HG03558 (cell line): ENCODE measurements at regions not wholly inside any gene's neighbourhood (a gene's known extent, or its start where the extent isn't known, plus 50 kb on each side); places are given as distances from the start of the nearest gene placed in this dataset.

Source experiments
- ATAC-seq: cut with Tn5 transposase; IDR thresholded peaks from one replicate; pipeline ENCODE4 v1.9.1; 2021; ENCODE audit warnings: moderate number of reproducible peaks; ENCODE audit not compliant: unreplicated experiment; ENCODE audit errors: extremely low read depth

DNA sequence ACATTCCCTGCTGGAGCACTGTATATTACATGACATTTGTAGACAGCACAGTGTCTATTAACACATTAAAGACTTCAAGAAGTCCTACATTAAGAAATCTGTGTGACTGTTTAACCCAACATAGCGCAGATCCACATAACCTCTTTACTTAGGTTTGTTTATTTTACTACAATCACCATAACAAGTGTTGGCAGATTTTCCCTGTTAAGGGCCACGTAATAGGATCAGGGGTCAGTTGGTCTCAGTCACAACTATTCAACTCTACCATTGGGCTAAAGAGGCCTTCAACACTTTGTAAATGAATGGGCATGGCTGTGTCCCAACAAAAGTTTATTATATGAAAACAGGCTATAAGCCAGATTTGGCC lies 51.3 kb upstream of the ADORA2B start:
- no peak for ATAC-seq

DNA sequence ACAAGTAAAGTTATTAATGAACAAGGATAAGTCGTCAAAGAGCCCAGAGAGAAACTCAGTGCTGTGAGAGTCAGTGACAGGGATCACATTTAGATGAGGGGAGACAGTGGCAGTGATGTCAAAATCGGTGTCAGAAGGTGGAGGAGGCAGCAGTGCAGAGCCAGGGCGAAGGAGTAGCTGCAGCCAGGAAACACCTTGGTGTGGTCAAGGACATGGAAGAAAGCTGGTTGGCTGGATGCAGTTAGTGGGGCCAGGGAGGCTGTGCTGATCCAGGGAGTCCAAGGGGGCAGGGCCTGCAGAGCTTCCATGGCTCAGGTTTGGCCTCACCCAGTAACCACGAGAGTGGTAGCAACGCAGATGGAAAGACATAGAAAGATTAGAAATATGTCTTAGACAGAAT lies 50.7 kb upstream of the ADORA2B start:
- no peak for ATAC-seq

DNA sequence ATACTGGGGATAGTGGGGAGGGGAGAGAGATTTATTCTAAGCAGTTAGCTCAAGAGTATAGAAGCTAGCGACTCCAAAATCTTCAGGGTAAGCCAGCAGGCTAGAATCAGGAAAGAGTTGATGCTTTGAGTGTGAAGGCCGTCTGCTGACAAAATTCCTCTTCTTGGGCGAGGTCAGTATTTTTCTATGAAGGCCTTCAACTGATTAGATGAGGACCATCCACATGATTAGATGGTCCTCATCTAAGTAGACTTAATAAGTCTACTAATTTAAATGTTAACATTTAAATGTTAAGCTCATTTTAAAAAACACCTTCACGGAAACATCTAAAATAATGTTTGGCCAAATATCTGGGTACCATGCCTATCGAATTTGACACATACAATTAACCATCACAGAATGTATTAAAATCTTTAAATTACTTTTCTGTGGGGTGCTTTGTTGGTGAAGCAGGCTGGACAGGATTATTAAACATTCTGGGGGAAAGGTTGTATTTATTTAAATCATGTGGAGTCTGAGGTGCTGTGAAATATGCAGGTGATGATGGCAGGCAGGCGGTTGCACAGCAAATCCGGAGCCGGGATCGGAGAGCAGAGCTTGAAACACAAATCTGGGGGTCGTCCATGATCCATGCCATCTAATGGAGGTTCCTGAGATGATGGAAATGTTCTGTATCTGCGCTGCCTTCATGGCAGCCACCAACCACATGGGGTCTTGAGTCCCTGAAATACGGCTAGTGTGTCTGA lies 49.8 kb upstream of the ADORA2B start:
- ATAC-seq = no peak
